GM23248 (cell line): ENCODE measurements at regions not wholly inside any gene's neighbourhood (a gene's known extent, or its start where the extent isn't known, plus 50 kb on each side); places are given as distances from the start of the nearest gene placed in this dataset.

Experiments
- DNase-seq: peaks from one replicate; pipeline ENCODE4 v3.0.0-alpha.2; 2015
- H2AFZ ChIP-seq: fragments of 200-600 bp; sonication (generic); 2 replicates; pipeline ENCODE4 v1.6.1; 2016; ENCODE audit warnings: antibody characterized with exemption
- H3F3A ChIP-seq: fragments of 200-600 bp; sonication (generic); 2 replicates; pipeline ENCODE4 v1.6.1; 2016; ENCODE audit warnings: mild to moderate bottlenecking, antibody characterized with exemption, mixed run types; ENCODE audit not compliant: insufficient read depth
- H3K27ac ChIP-seq: fragments of 200-600 bp; sonication (generic); 2 replicates; pipeline ENCODE4 v1.5.1; 2016; ENCODE audit warnings: mild to moderate bottlenecking
- H3K27me3 ChIP-seq: fragments of 200-600 bp; sonication (generic); replicated peaks from 2 replicates; pipeline ENCODE4 v1.6.1; 2016; ENCODE audit warnings: mild to moderate bottlenecking; ENCODE audit not compliant: insufficient read depth
- H3K36me3 ChIP-seq: fragments of 200-600 bp; sonication (generic); 2 replicates; pipeline ENCODE4 v1.6.1; 2016; ENCODE audit warnings: low read depth, mild to moderate bottlenecking
- H3K4me1 ChIP-seq: fragments of 200-600 bp; sonication (generic); 2 replicates; pipeline ENCODE4 v1.6.1; 2016; ENCODE audit warnings: mild to moderate bottlenecking; ENCODE audit not compliant: insufficient read depth
- H3K4me2 ChIP-seq: fragments of 200-600 bp; sonication (generic); one replicate; pipeline ENCODE4 v1.6.1; 2016; ENCODE audit warnings: mild to moderate bottlenecking; ENCODE audit not compliant: unreplicated experiment
- H3K4me3 ChIP-seq: fragments of 200-600 bp; sonication (generic); 2 replicates; pipeline ENCODE4 v1.5.1; 2016; ENCODE audit warnings: mild to moderate bottlenecking
- H3K79me2 ChIP-seq: fragments of 200-600 bp; sonication (generic); 2 replicates; pipeline ENCODE4 v1.6.1; 2016; ENCODE audit warnings: mild to moderate bottlenecking; ENCODE audit not compliant: insufficient read depth
- H3K9ac ChIP-seq: fragments of 200-600 bp; sonication (generic); 2 replicates; pipeline ENCODE4 v1.6.1; 2016; ENCODE audit warnings: mild to moderate bottlenecking
- H3K9me2 ChIP-seq: fragments of 200-600 bp; sonication (generic); 2 replicates; pipeline ENCODE4 v1.6.1; 2016; ENCODE audit warnings: mixed run types, mild to moderate bottlenecking, moderate library complexity; ENCODE audit not compliant: insufficient read depth
- H3K9me3 ChIP-seq: fragments of 200-600 bp; sonication (generic); one replicate; pipeline ENCODE4 v1.6.1; 2017; ENCODE audit warnings: low read depth
- H4K20me1 ChIP-seq: fragments of 200-600 bp; sonication (generic); 2 replicates; pipeline ENCODE4 v1.6.0; 2016; ENCODE audit not compliant: insufficient read depth
- EZH2 ChIP-seq: fragments of 200-600 bp; sonication (generic); IDR thresholded peaks from 2 replicates; pipeline ENCODE4 v1.6.1; 2018; ENCODE audit warnings: antibody characterized with exemption, mild to moderate bottlenecking; ENCODE audit not compliant: insufficient read depth, poor library complexity, severe bottlenecking
- EZH2phosphoT487 ChIP-seq: fragments of 200-600 bp; sonication (generic); IDR thresholded peaks from 2 replicates; pipeline ENCODE4 v1.6.1; 2018; ENCODE audit warnings: antibody characterized with exemption, moderate library complexity, mild to moderate bottlenecking, low read depth; ENCODE audit not compliant: insufficient read depth
- WGBS, 2 experiments: methylation state at CpG; one replicate each; pipeline ENCODE4 v1.1.6; 2015 to 2017; ENCODE audit warnings: low lambda C conversion rate in 2 of 2, low coverage in 1 of 2; ENCODE audit errors: missing lambda C conversion rate in 2 of 2; 5-methylcytosine and 5-hydroxymethylcytosine counted together
- in situ Hi-C: fragments of 300-500 bp; cut with MboI; formaldehyde crosslinking; loops from 2 replicates; pipeline ENCODE4 v1.15.0; 2020

DNA sequence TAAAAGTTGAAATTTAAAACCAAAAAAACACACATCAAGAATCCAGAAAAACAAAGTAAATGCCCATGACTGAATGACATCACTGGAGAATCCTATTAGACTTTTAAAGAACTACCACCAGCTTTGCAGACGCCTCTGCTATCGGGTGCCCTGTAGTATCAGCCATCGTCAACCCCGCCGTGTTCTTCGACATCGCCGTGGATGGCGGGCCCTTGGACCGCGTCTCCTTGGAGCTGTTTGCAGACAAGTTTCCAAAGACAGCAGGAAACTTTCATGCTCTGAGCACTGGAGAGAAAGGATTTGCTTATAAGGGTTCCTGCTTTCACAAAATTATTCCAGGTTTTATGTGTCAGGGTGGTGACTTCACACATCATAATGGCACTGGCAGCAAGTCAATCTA is 201.9 kb downstream of the DMAC1 start:
- no peak overlapping the region for H2AFZ ChIP-seq
- in situ Hi-C loops: no loop called here
- 77 to 86% methylated on average over 11 of the region's 11 CpGs for WGBS, 2 experiments
- H3K9me3 ChIP-seq: no peaks in the 10 kb centered on the region
- H3K27me3 ChIP-seq: no peaks in the 10 kb centered on the region
- no peaks in the 10 kb centered on the region for H4K20me1 ChIP-seq
- H3K27ac ChIP-seq: no peak overlapping the region
- H3K79me2 ChIP-seq: no peaks in the 10 kb centered on the region
- no peak for DNase-seq
- no peak for TF ChIP-seq EZH2phosphoT487
- no peaks in the 10 kb centered on the region for H3K36me3 ChIP-seq
- no peak overlapping the region for H3K9ac ChIP-seq
- no peaks in the 10 kb centered on the region for H3K9me2 ChIP-seq
- no peak overlapping the region for H3K4me3 ChIP-seq
- H3K4me1 ChIP-seq: no peaks in the 10 kb centered on the region
- H3K4me2 ChIP-seq: no peak overlapping the region
- no peaks in the 10 kb centered on the region for H3F3A ChIP-seq

DNA sequence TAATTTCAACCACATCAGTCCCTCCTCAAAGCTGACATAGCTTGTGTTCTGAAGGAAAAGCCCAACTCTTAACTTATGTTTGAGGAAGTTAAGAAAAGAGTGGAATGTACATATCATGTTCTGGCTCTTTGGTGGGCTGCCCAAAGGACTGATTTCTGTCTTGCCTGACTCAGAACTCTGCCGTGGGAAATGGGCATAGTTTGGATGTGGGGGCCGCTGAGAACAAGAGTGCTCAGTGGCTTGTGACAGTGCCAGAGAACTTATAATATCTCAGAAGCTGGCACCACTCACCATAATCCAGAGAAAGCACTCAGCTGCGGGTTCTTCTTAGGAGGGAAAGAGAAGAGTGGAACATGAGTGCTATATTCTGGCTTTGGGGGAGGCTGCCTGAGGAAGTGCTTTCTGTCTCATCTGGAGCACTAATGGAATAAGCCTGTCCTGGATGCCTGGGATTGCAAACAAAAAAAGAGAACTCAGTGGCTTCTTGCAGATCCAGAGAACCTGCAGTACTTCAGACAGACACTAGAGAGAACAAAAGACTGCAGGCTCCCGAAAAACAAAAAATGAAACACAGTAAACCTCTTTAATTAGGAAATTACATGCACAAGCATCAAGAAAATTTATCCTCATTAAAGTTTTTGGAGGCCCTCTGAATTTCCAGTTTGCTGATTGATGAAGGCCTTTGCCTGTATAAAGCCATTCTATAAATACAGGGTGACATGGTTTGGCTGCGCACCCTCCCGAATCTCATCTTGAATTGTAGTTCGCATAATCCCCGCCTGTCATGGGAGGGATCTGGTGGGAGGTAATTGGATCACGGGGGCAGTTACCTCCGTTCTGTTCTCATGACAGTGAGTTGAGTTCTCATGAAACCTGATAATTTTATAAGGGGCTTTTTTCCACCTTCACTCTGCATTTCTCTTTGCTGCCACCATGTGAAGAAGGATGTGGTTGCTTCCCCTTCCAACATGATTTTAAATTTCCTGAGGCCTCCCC is 207.0 kb downstream of the DMAC1 start:
- 12 to 13% methylated on average over 10 of the region's 10 CpGs for WGBS, 2 experiments
- TF ChIP-seq EZH2phosphoT487: no peak
- TF ChIP-seq EZH2: no peak
- Histone ChIP-seq H3K36me3 (no peaks in the 10 kb centered on the region), H3K4me3 (no peak overlapping the region), H3K79me2 (no peaks in the 10 kb centered on the region), H3K4me2 (no peak overlapping the region), H3F3A (no peaks in the 10 kb centered on the region), H3K9me3 (no peaks in the 10 kb centered on the region), H4K20me1 (no peaks in the 10 kb centered on the region), H3K27ac (no peak overlapping the region), H2AFZ (no peak overlapping the region), H3K9me2 (no peaks in the 10 kb centered on the region), H3K9ac (no peak overlapping the region), H3K27me3 (no peaks in the 10 kb centered on the region), H3K4me1 (no peaks in the 10 kb centered on the region)
- DNase-seq: no peak
- in situ Hi-C loops: no loop called here

GRCh38 chr9:7591501-7591900 is 208.1 kb downstream of the DMAC1 start:
- Histone ChIP-seq H3K79me2 (no peaks in the 10 kb centered on the region), H3K36me3 (no peaks in the 10 kb centered on the region), H3K9ac (no peak overlapping the region), H4K20me1 (no peaks in the 10 kb centered on the region), H3K9me3 (no peaks in the 10 kb centered on the region), H3K4me1 (no peaks in the 10 kb centered on the region), H3K4me3 (no peak overlapping the region), H3F3A (no peaks in the 10 kb centered on the region), H3K9me2 (no peaks in the 10 kb centered on the region), H2AFZ (no peak overlapping the region), H3K4me2 (no peak overlapping the region), H3K27me3 (no peaks in the 10 kb centered on the region), H3K27ac (no peak overlapping the region)
- in situ Hi-C loops: no loop called here
- TF ChIP-seq EZH2phosphoT487 (no peak), EZH2 (no peak)
- WGBS, 2 experiments: 34 to 48% methylated on average over 2 of the region's 2 CpGs
- DNase-seq: no peak

- Histone ChIP-seq H3K9me2 (no peaks in the 10 kb centered on the region), H3K4me3 (no peak overlapping the region), H2AFZ (no peak overlapping the region), H3K79me2 (no peaks in the 10 kb centered on the region), H3K27ac (no peak overlapping the region), H4K20me1 (no peaks in the 10 kb centered on the region), H3K36me3 (no peaks in the 10 kb centered on the region), H3F3A (no peaks in the 10 kb centered on the region), H3K4me1 (no peaks in the 10 kb centered on the region), H3K27me3 (no peaks in the 10 kb centered on the region), H3K9ac (no peak overlapping the region), H3K9me3 (peaks cover 3% of the 10 kb centered on the region), H3K4me2 (no peak overlapping the region)
- TF ChIP-seq EZH2phosphoT487 (no peak), EZH2 (no peak)
- no peak for DNase-seq
- in situ Hi-C loops: no loop called here
- 45 to 50% methylated on average over 5 of the region's 5 CpGs for WGBS, 2 experiments
Measured at GRCh38 chr9:7580568-7580967, 219.0 kb downstream of the DMAC1 start.
